T-helper 2 cell treated with Interferon-gamma antibody and Interleukin-4, amounts not matched to agents 5 μg/mL and 100 μg/mL, for 36 hours (primary cell): ENCODE measurements at regions not wholly inside any gene's neighbourhood (a gene's known extent, or its start where the extent isn't known, plus 50 kb on each side); places are given as distances from the start of the nearest gene placed in this dataset.

Experiments used
- DNase-seq: peaks from one replicate; pipeline ENCODE4 v3.0.0; 2021; ENCODE audit warnings: low spot score
- H3K27ac Mint-ChIP-seq: one replicate; pipeline ENCODE4 v1.8.0; 2021; ENCODE audit warnings: mild to moderate bottlenecking, mixed read lengths
- H3K27me3 Mint-ChIP-seq: one replicate; pipeline ENCODE4 v1.8.0; 2021; ENCODE audit warnings: low read depth, mixed read lengths
- H3K36me3 Mint-ChIP-seq: one replicate; pipeline ENCODE4 v1.8.0; 2021; ENCODE audit warnings: low read depth, mixed read lengths
- H3K4me1 Mint-ChIP-seq: one replicate; pipeline ENCODE4 v1.8.0; 2021; ENCODE audit warnings: low read depth, mixed read lengths
- H3K4me3 Mint-ChIP-seq: one replicate; pipeline ENCODE4 v1.8.0; 2022; ENCODE audit warnings: mild to moderate bottlenecking, moderate library complexity, mixed read lengths
- H3K9me3 Mint-ChIP-seq: one replicate; pipeline ENCODE4 v1.8.0; 2021; ENCODE audit warnings: mixed read lengths

DNA sequence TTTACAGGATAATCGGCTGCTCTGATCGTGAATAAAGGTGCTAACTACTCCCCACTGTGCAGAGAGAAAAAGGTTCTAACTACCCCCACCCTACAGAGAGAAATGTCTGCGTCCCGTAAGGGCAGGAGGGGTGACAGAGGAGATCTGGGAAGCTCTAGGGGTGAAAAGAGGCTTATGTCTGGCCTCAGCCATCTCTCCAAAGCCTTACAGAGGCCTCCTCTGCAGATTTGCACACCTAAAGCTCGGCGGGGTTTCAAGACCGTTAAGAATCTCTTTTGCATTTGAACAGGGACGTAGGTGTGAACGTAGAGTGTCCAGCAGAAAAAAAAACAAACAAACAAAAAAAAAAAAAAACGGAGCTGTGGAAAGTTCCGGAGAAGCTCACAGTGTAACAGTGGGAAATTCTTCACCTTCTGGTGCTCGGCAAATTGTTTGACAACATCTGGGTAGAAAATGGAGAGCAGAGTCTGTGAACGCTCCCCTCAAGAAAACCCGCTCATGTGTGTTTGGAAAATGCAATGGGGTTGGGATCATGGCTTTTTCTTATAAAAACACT, 161.0 kb downstream of the SHOX start:
- no peak for DNase-seq
- H3K4me3 Mint-ChIP-seq: no peak overlapping the region
- no peaks in the 10 kb centered on the region for H3K9me3 Mint-ChIP-seq
- no peak overlapping the region for H3K27ac Mint-ChIP-seq
- H3K4me1 Mint-ChIP-seq: no peaks in the 10 kb centered on the region
- H3K27me3 Mint-ChIP-seq: peaks cover 12% of the 10 kb centered on the region
- no peaks in the 10 kb centered on the region for H3K36me3 Mint-ChIP-seq

DNA sequence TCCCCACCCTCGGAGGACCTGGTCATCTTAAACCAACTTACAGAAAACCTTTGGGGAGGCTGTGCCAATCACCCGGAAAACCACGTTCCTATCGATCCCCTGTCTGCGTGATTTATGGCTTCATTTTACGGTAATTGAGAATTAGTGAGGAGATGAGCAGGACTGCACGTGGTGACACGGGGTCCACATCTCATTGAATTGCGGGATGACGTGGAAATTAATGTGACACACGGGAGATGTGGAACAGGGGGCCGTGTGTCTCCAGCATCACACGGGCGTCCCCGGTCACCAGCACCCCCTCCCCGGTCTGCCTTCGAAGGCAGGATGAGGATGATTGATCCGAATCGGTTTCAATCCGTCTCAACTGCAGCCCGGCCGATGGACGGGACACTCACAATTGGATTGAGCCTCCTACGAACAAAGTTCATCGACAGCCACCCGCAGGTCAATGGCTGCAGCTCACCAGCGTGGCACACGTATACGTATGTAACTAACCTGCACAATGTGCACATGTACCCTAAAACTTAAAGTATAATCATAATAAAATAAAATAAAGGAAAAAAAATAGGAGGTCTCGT, 160.3 kb downstream of the SHOX start:
- no peaks in the 10 kb centered on the region for H3K36me3 Mint-ChIP-seq
- no peaks in the 10 kb centered on the region for H3K9me3 Mint-ChIP-seq
- H3K4me3 Mint-ChIP-seq: no peak overlapping the region
- H3K4me1 Mint-ChIP-seq: no peaks in the 10 kb centered on the region
- H3K27ac Mint-ChIP-seq: no peak overlapping the region
- H3K27me3 Mint-ChIP-seq: peaks cover 12% of the 10 kb centered on the region
- DNase-seq: no peak

GRCh38 chrX:790041-790506, 159.5 kb downstream of the SHOX start:
- Mint-ChIP-seq H3K4me3 (no peak overlapping the region), H3K27me3 (peaks cover 12% of the 10 kb centered on the region), H3K27ac (no peak overlapping the region), H3K4me1 (no peaks in the 10 kb centered on the region), H3K9me3 (no peaks in the 10 kb centered on the region), H3K36me3 (no peaks in the 10 kb centered on the region)
- DNase-seq: no peak

GRCh38 chrX:789096-789495, 158.5 kb downstream of the SHOX start:
- Mint-ChIP-seq H3K4me1 (no peaks in the 10 kb centered on the region), H3K27me3 (peaks cover 12% of the 10 kb centered on the region), H3K9me3 (no peaks in the 10 kb centered on the region), H3K36me3 (no peaks in the 10 kb centered on the region), H3K27ac (no peak overlapping the region), H3K4me3 (no peak overlapping the region)
- DNase-seq: no peak

GRCh38 chrX:786441-786881, 155.9 kb downstream of the SHOX start:
- Mint-ChIP-seq H3K27me3 (peaks cover 8% of the 10 kb centered on the region), H3K4me3 (no peak overlapping the region), H3K9me3 (no peaks in the 10 kb centered on the region), H3K27ac (no peak overlapping the region), H3K36me3 (no peaks in the 10 kb centered on the region), H3K4me1 (no peaks in the 10 kb centered on the region)
- DNase-seq: no peak

DNA sequence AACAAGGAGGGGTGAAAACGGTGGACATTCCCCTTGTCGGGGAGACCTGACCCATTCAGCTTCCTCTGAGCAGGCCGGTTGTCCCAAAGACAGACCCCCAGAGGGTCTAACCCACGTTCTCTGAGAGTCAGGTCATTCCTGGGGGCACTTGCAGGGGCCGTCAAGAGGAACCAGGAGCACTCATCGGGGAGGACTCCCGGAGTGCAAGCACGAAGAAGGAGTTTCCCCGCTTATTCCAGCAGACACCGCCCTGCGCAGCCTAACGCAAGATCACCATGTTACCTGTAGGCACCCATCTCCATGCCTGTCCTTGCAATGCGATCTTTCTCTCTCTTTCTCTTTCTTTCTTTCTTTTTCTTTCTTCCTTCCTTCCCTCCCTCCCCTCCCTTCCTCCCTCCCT, 154.2 kb downstream of the SHOX start:
- H3K27me3 Mint-ChIP-seq: no peaks in the 10 kb centered on the region
- no peaks in the 10 kb centered on the region for H3K36me3 Mint-ChIP-seq
- H3K27ac Mint-ChIP-seq: no peak overlapping the region
- H3K9me3 Mint-ChIP-seq: peaks cover 11% of the 10 kb centered on the region
- H3K4me3 Mint-ChIP-seq: no peak overlapping the region
- DNase-seq: no peak
- H3K4me1 Mint-ChIP-seq: no peaks in the 10 kb centered on the region

DNA sequence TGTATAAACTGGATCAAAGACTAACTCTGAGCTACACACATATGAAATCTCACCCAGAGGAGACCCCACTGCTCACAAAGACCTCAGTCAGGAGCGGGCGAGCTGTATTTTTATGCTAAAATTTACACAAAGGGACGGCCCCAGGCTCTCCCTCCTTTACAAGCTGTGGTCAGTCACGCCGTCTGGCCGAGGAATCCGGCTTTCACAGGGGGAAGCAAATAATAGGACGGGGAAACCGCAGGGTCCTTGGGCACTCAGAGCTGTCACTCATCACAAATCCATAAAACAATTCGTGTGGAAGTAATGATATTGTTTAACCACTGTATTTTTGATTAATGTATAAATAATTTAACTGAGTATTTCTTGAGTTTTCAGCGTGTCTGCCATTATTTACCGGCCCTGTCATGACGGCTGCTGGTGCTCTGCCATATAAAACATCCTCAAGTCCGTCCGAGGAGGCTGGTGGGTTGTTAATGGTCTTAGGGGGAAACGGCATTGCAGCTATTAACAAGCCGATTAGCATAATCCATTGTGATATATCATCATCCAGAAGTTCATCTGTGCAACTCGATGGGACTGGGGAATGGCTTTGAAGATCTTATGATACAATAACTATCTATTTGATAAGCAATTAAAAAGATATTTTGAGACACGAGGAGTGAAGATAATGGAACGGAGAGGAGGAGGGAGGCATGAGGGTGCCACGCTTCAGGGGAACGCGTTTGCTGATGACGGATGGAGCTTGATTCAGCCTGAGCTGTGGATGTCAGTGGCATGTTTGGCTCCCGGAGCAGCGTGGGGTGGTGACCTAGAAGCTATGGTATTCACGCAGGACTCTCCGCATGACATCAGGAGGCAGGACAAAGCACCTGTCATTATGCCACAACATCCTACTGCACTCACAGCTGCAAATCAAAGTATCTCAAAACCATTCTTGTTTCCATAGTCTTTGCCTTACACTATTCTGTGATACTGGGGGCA, 150.9 kb downstream of the SHOX start:
- Mint-ChIP-seq H3K4me1 (no peaks in the 10 kb centered on the region), H3K36me3 (no peaks in the 10 kb centered on the region), H3K9me3 (peaks cover 23% of the 10 kb centered on the region), H3K27ac (no peak overlapping the region), H3K4me3 (no peak overlapping the region), H3K27me3 (no peaks in the 10 kb centered on the region)
- DNase-seq: no peak

- no peak for DNase-seq
- H3K9me3 Mint-ChIP-seq: peaks cover 27% of the 10 kb centered on the region
- no peaks in the 10 kb centered on the region for H3K27me3 Mint-ChIP-seq
- no peak overlapping the region for H3K4me3 Mint-ChIP-seq
- no peaks in the 10 kb centered on the region for H3K4me1 Mint-ChIP-seq
- H3K27ac Mint-ChIP-seq: no peak overlapping the region
- no peaks in the 10 kb centered on the region for H3K36me3 Mint-ChIP-seq
Observed at GRCh38 chrX:776529-777230, 146.1 kb downstream of the SHOX start.

- no peak overlapping the region for H3K27ac Mint-ChIP-seq
- no peaks in the 10 kb centered on the region for H3K27me3 Mint-ChIP-seq
- no peak overlapping the region for H3K4me3 Mint-ChIP-seq
- no peaks in the 10 kb centered on the region for H3K4me1 Mint-ChIP-seq
- peaks cover 33% of the 10 kb centered on the region for H3K9me3 Mint-ChIP-seq
- no peaks in the 10 kb centered on the region for H3K36me3 Mint-ChIP-seq
- DNase-seq: no peak
Observed at GRCh38 chrX:776061-776460, 145.5 kb downstream of the SHOX start.

GRCh38 chrX:774536-774935, 143.9 kb downstream of the SHOX start:
- H3K27me3 Mint-ChIP-seq: no peaks in the 10 kb centered on the region
- H3K27ac Mint-ChIP-seq: no peak overlapping the region
- no peak overlapping the region for H3K4me3 Mint-ChIP-seq
- H3K9me3 Mint-ChIP-seq: peaks cover 31% of the 10 kb centered on the region
- no peaks in the 10 kb centered on the region for H3K36me3 Mint-ChIP-seq
- no peak for DNase-seq
- H3K4me1 Mint-ChIP-seq: no peaks in the 10 kb centered on the region

DNA sequence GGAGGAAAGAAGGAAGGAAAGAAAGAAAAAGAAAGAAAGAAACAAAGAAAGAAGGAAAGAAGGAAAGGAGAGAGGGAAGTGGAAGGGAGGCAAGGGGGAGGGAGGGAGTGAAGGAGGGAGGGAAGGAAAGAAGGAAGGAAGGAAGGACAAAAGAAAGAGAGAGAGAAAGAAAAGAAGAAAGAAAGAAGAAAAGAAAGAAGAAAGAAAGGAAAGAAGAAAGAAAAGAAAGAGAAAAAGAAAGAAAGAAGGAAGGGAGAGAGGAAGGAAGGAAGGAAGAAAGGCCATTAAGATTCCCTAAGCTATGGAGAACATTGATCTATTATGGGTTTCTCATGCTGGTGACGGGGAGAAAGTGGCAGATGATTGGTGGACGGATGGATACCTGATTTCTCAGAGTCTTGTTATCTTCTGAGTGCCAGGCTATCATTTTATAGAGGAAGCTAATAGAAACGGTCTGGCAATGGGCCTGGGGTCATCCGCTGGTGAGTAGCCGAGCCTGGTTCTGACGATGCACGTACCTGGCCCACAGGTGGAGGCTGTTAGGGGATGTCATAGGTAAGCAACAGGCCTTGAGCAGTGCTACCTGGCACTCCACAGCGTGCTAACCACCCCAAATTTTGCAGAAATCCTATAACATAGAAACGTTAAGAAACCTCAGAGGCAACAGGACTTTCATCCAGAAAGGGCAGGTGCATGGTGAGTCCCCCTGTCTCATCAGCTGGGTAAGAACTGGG, 142.9 kb downstream of the SHOX start:
- no peaks in the 10 kb centered on the region for H3K36me3 Mint-ChIP-seq
- no peaks in the 10 kb centered on the region for H3K4me1 Mint-ChIP-seq
- H3K9me3 Mint-ChIP-seq: peaks cover 20% of the 10 kb centered on the region
- H3K27ac Mint-ChIP-seq: no peak overlapping the region
- DNase-seq: no peak
- H3K27me3 Mint-ChIP-seq: no peaks in the 10 kb centered on the region
- H3K4me3 Mint-ChIP-seq: no peak overlapping the region

- no peaks in the 10 kb centered on the region for H3K4me1 Mint-ChIP-seq
- no peak overlapping the region for H3K4me3 Mint-ChIP-seq
- no peak overlapping the region for H3K27ac Mint-ChIP-seq
- H3K27me3 Mint-ChIP-seq: no peaks in the 10 kb centered on the region
- peaks cover 33% of the 10 kb centered on the region for H3K9me3 Mint-ChIP-seq
- no peak for DNase-seq
- H3K36me3 Mint-ChIP-seq: no peaks in the 10 kb centered on the region
Observed at GRCh38 chrX:771536-771935, 140.9 kb downstream of the SHOX start.

DNA sequence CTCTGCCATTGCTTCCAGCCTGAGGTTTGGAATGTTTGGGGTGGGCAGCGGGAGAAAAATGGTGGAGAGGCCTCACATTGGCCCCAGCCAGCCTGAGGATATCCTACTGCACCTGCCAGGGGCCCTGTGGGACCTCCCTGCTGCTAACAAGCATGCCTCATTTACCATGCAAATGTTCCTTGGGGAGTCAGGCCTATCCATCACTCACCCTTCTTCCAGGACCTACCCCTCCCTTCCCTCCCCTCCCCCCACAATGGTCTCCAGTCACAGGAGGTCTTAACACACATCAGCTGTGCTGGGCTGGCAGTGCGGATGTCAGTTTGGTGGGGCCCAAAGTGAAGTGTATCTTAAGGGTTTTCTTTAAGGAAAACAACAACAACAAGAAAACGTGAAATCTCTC, 139.2 kb downstream of the SHOX start:
- H3K27me3 Mint-ChIP-seq: no peaks in the 10 kb centered on the region
- no peaks in the 10 kb centered on the region for H3K4me1 Mint-ChIP-seq
- no peaks in the 10 kb centered on the region for H3K36me3 Mint-ChIP-seq
- no peak for DNase-seq
- H3K9me3 Mint-ChIP-seq: peaks cover 33% of the 10 kb centered on the region
- H3K4me3 Mint-ChIP-seq: no peak overlapping the region
- H3K27ac Mint-ChIP-seq: no peak overlapping the region
